CD4-positive, alpha-beta T cell (primary cell): ENCODE measurements at regions not wholly inside any gene's neighbourhood (a gene's known extent, or its start where the extent isn't known, plus 50 kb on each side); places are given as distances from the start of the nearest gene placed in this dataset.

Source experiments
- ATAC-seq: fragments of 200-7000 bp; cut with Tn5 transposase; one replicate; pipeline ENCODE4 v1.10.0; 2022; ENCODE audit warnings: mild to moderate bottlenecking; ENCODE audit not compliant: poor library complexity
- CTCF ChIA-PET: fragments of 350-600 bp; sonication (Branson Sonifier 250); formaldehyde crosslinking; loops from one replicate; lab custom pipeline; 2021; ENCODE audit warnings: antibody characterized with exemption, inconsistent platforms; lab: Charles Lee
- POLR2A ChIA-PET: fragments of 350-600 bp; sonication (Branson Sonifier 250); formaldehyde crosslinking; loops from one replicate; lab custom pipeline; 2021; ENCODE audit warnings: antibody characterized with exemption, inconsistent platforms; lab: Charles Lee
- DNase-seq, 14 experiments: peaks; one replicate each; pipeline ENCODE4 v3.0.0-alpha.2; 2013 to 2020; ENCODE audit warnings: mixed read lengths in 2 of 14
- H3K27ac ChIP-seq, 2 donors: one replicate each; pipeline versions ENCODE4 v1.5.1 to v1.7.0; 2013; ENCODE audit warnings: low read length in 2 of 2, low read depth in 1 of 2, mild to moderate bottlenecking in 1 of 2
- H3K27me3 ChIP-seq, 2 experiments: 1 replicate in 1 of 2; 2 replicates in 1 of 2; pipeline versions ENCODE4 v1.6.1 to v1.7.0; 2013; ENCODE audit warnings: low read length in 2 of 2, control low read depth in 1 of 2, mild to moderate bottlenecking in 1 of 2, moderate library complexity in 1 of 2; ENCODE audit not compliant: insufficient read depth in 2 of 2, control insufficient read depth in 1 of 2
- H3K36me3 ChIP-seq: one replicate; pipeline ENCODE4 v1.6.1; 2013; ENCODE audit warnings: low read length, control low read depth; ENCODE audit not compliant: insufficient read depth
- H3K4me1 ChIP-seq: one replicate; pipeline ENCODE4 v1.6.1; 2013; ENCODE audit warnings: low read length, control low read depth; ENCODE audit not compliant: insufficient read depth
- H3K4me3 ChIP-seq: one replicate; pipeline ENCODE4 v1.5.1; 2013; ENCODE audit warnings: mild to moderate bottlenecking, low read length, moderate library complexity
- H3K9me3 ChIP-seq, 2 experiments: 1 replicate in 1 of 2; 2 replicates in 1 of 2; pipeline versions ENCODE4 v1.6.1 to v1.7.0; 2013; ENCODE audit warnings: low read length in 2 of 2, mild to moderate bottlenecking in 2 of 2, control low read depth in 1 of 2, moderate library complexity in 1 of 2; ENCODE audit not compliant: control insufficient read depth in 1 of 2, insufficient read depth in 1 of 2
- H3K27ac Mint-ChIP-seq: one replicate; pipeline ENCODE4 v1.8.0; 2020; ENCODE audit warnings: mixed read lengths
- H3K27me3 Mint-ChIP-seq: one replicate; pipeline ENCODE4 v1.8.0; 2021; ENCODE audit warnings: mixed read lengths
- H3K36me3 Mint-ChIP-seq: one replicate; pipeline ENCODE4 v1.8.0; 2021; ENCODE audit warnings: low read depth, mixed read lengths
- H3K4me1 Mint-ChIP-seq: one replicate; pipeline ENCODE4 v1.8.0; 2021; ENCODE audit warnings: low read depth, mixed read lengths
- H3K4me3 Mint-ChIP-seq: one replicate; pipeline ENCODE4 v1.8.0; 2020; ENCODE audit warnings: mild to moderate bottlenecking, mixed read lengths
- H3K9me3 Mint-ChIP-seq: one replicate; pipeline ENCODE4 v1.8.0; 2020; ENCODE audit warnings: mixed read lengths
- CTCF ChIP-seq: fragments of 200-600 bp; IDR thresholded peaks from one replicate; pipeline ENCODE4 v1.8.0; 2022; ENCODE audit warnings: antibody characterized with exemption, mild to moderate bottlenecking
- intact Hi-C, 2 experiments: fragments of 100-400 bp; cut with DNase I in 1 of 2; cut with micrococcal nuclease in 1 of 2; formaldehyde crosslinking; loops; one replicate each; pipeline versions ENCODE4 v1.15.1 to v1.9.0; 2023 to 2025; cut with DNase I, micrococcal nuclease

DNA sequence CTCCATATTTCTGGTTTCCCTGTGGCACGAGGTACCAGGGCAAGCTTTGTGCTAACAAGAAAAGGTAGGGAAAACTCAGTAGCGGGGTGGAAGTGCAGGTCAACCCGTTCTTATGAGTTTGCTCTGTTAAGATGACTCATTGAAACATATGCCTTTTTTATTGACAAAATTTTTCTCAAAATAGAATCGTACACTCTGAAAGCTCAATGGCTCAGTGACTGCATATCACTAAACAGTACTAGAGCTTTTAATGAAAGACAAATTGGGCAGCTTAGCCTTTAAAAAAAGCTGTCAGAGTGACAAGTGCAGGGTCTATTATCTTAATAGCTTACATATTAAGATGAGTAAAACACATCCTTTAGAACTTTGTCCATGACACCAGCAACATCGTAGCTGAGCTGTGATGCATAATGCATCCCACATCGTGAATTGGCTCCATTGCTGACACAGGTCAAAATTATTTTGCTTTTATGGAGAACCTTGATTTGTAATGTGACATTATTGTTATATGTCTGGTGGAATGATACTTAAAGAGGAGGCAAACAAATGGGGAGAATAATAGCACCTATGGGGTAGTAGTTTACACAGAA is 264.4 kb downstream of the ETV1 start:
- ATAC-seq (no peak), DNase-seq (no peak)
- Mint-ChIP-seq H3K27me3 (no peaks in the 10 kb centered on the region), H3K4me3 (no peak overlapping the region), H3K9me3 (no peaks in the 10 kb centered on the region), H3K27ac (no peak overlapping the region), H3K4me1 (no peaks in the 10 kb centered on the region), H3K36me3 (no peaks in the 10 kb centered on the region)
- H3K27ac ChIP-seq, result no peak overlapping the region
- H3K4me3 ChIP-seq, result no peak overlapping the region
- H3K36me3 ChIP-seq, result no peaks in the 10 kb centered on the region
- intact Hi-C loops, result loop anchor here in 1 of 2 experiments (10.0 kb wide), 1 partner anchor 1040 kb away; the partner anchor contains the start of gene ARL4A
- CTCF ChIA-PET, result no interaction called here
- H3K27me3 ChIP-seq, result no peaks in the 10 kb centered on the region
- TF ChIP-seq CTCF, result no peak
- H3K4me1 ChIP-seq, result no peaks in the 10 kb centered on the region
- H3K9me3 ChIP-seq, result peaks cover 0 to 4% of the 10 kb centered on the region in 2 experiments
- POLR2A ChIA-PET, result no interaction called here

- Mint-ChIP-seq H3K4me3 (no peak overlapping the region), H3K27ac (no peak overlapping the region), H3K27me3 (no peaks in the 10 kb centered on the region), H3K9me3 (no peaks in the 10 kb centered on the region), H3K36me3 (no peaks in the 10 kb centered on the region), H3K4me1 (no peaks in the 10 kb centered on the region)
- no peaks in the 10 kb centered on the region for H3K27me3 ChIP-seq
- TF ChIP-seq CTCF, result no peak
- H3K27ac ChIP-seq, result no peak overlapping the region
- POLR2A ChIA-PET, result no interaction called here
- H3K4me1 ChIP-seq, result no peaks in the 10 kb centered on the region
- H3K9me3 ChIP-seq, result peaks cover 0 to 4% of the 10 kb centered on the region in 2 experiments
- ATAC-seq (no peak), DNase-seq (no peak)
- intact Hi-C loops, result loop anchor here in 1 of 2 experiments (10.0 kb wide), 1 partner anchor 1041 kb away; the partner anchor contains the start of gene ARL4A
- no peak overlapping the region for H3K4me3 ChIP-seq
- H3K36me3 ChIP-seq, result no peaks in the 10 kb centered on the region
- CTCF ChIA-PET, result no interaction called here
Measured at GRCh38 chr7:13725591-13725990, 263.9 kb downstream of the ETV1 start.

GRCh38 chr7:13727279-13727678 is 262.2 kb downstream of the ETV1 start:
- Mint-ChIP-seq H3K27me3 (no peaks in the 10 kb centered on the region), H3K36me3 (no peaks in the 10 kb centered on the region), H3K27ac (no peak overlapping the region), H3K4me3 (no peak overlapping the region), H3K9me3 (no peaks in the 10 kb centered on the region), H3K4me1 (no peaks in the 10 kb centered on the region)
- H3K4me1 ChIP-seq, result no peaks in the 10 kb centered on the region
- POLR2A ChIA-PET, result no interaction called here
- ATAC-seq (no peak), DNase-seq (no peak)
- H3K27ac ChIP-seq, result no peak overlapping the region
- H3K27me3 ChIP-seq, result no peaks in the 10 kb centered on the region
- H3K9me3 ChIP-seq, result peaks cover 0 to 4% of the 10 kb centered on the region in 2 experiments
- H3K36me3 ChIP-seq, result no peaks in the 10 kb centered on the region
- no peak overlapping the region for H3K4me3 ChIP-seq
- CTCF ChIA-PET, result no interaction called here
- intact Hi-C loops, result loop anchor here in 1 of 2 experiments (10.0 kb wide), 1 partner anchor 1042 kb away; the partner anchor contains the start of gene ARL4A
- TF ChIP-seq CTCF, result no peak
